Right atrium auricular region (tissue), 2 donors: ENCODE measurements at regions not wholly inside any gene's neighbourhood (a gene's known extent, or its start where the extent isn't known, plus 50 kb on each side); places are given as distances from the start of the nearest gene placed in this dataset.

Experiments
- DNase-seq: peaks from one replicate; pipeline ENCODE4 v3.0.0-alpha.2; 2019; ENCODE audit warnings: low spot score
- H3K27ac ChIP-seq, 2 donors: fragments of 200-600 bp; sonication (generic); 1 replicate in 1 of 2; 2 replicates in 1 of 2; pipeline ENCODE4 v1.5.1; 2016 to 2019
- H3K27me3 ChIP-seq, 2 donors: fragments of 200-600 bp; sonication (generic); one replicate each; pipeline versions ENCODE4 v1.5.1 to v1.6.0; 2017 to 2019
- H3K36me3 ChIP-seq: fragments of 200-600 bp; sonication (generic); one replicate; pipeline ENCODE4 v1.5.1; 2016
- H3K4me1 ChIP-seq, 2 donors: fragments of 200-600 bp; sonication (generic); one replicate each; pipeline versions ENCODE4 v1.5.1 to v1.6.0; 2017 to 2019
- H3K4me3 ChIP-seq, 2 donors: fragments of 200-600 bp; sonication (generic); 1 replicate in 1 of 2; 2 replicates in 1 of 2; pipeline ENCODE4 v1.5.1; 2017 to 2019; ENCODE audit warnings: mild to moderate bottlenecking in 1 of 2, moderate library complexity in 1 of 2
- H3K9me3 ChIP-seq, 2 donors: fragments of 200-600 bp; sonication (generic); one replicate each; pipeline ENCODE4 v1.5.1; 2019
- CTCF ChIP-seq, 2 donors: fragments of 200-600 bp; sonication (generic); IDR thresholded peaks; one replicate each; pipeline ENCODE4 v1.5.1; 2019; ENCODE audit warnings: antibody characterized with exemption in 2 of 2

- no peaks in the 10 kb centered on the region for H3K27me3 ChIP-seq
- no peaks in the 10 kb centered on the region for H3K9me3 ChIP-seq
- no peak overlapping the region for H3K27ac ChIP-seq
- H3K4me3 ChIP-seq, result no peak overlapping the region
- DNase-seq, result no peak
- no peak for TF ChIP-seq CTCF (IDR thresholded peaks at IDR 0.05)
- no peaks in the 10 kb centered on the region for H3K4me1 ChIP-seq
- H3K36me3 ChIP-seq, result no peaks in the 10 kb centered on the region
Measured at GRCh38 chr2:82478641-82479040, 1980.4 kb downstream of the SUCLG1 start.

GRCh38 chr2:82476094-82476493 is 1983.0 kb downstream of the SUCLG1 start:
- no peak for DNase-seq
- Histone ChIP-seq H3K4me1 (no peaks in the 10 kb centered on the region), H3K27ac (no peak overlapping the region), H3K36me3 (no peaks in the 10 kb centered on the region), H3K27me3 (no peaks in the 10 kb centered on the region), H3K9me3 (no peaks in the 10 kb centered on the region), H3K4me3 (no peak overlapping the region)
- TF ChIP-seq CTCF (IDR thresholded peaks at IDR 0.05), result no peak

GRCh38 chr2:82428251-82428650 is 2030.8 kb downstream of the SUCLG1 start:
- H3K27me3 ChIP-seq, result no peaks in the 10 kb centered on the region
- no peak for TF ChIP-seq CTCF (IDR thresholded peaks at IDR 0.05)
- no peak for DNase-seq
- H3K36me3 ChIP-seq, result no peaks in the 10 kb centered on the region
- H3K4me1 ChIP-seq, result no peaks in the 10 kb centered on the region
- no peak overlapping the region for H3K27ac ChIP-seq
- no peaks in the 10 kb centered on the region for H3K9me3 ChIP-seq
- no peak overlapping the region for H3K4me3 ChIP-seq

- no peak overlapping the region for H3K4me3 ChIP-seq
- H3K27me3 ChIP-seq, result no peaks in the 10 kb centered on the region
- TF ChIP-seq CTCF (IDR thresholded peaks at IDR 0.05), result no peak
- no peaks in the 10 kb centered on the region for H3K4me1 ChIP-seq
- no peaks in the 10 kb centered on the region for H3K36me3 ChIP-seq
- no peaks in the 10 kb centered on the region for H3K9me3 ChIP-seq
- no peak overlapping the region for H3K27ac ChIP-seq
- DNase-seq, result no peak
Measured at GRCh38 chr2:82412021-82412420, 2047.1 kb downstream of the SUCLG1 start.

- no peak overlapping the region for H3K4me3 ChIP-seq
Measured at GRCh38 chr2:82411071-82411470, 2048.0 kb downstream of the SUCLG1 start.

More at GRCh38 chr2:82411071-82411470, 2048.0 kb downstream of the SUCLG1 start:
- H3K4me1 ChIP-seq, result no peaks in the 10 kb centered on the region
- H3K27me3 ChIP-seq, result no peaks in the 10 kb centered on the region
- H3K27ac ChIP-seq, result no peak overlapping the region
- H3K36me3 ChIP-seq, result no peaks in the 10 kb centered on the region
- DNase-seq, result no peak
- no peak for TF ChIP-seq CTCF (IDR thresholded peaks at IDR 0.05)
- no peaks in the 10 kb centered on the region for H3K9me3 ChIP-seq
